Keratinocyte (primary cell): ENCODE measurements at regions not wholly inside any gene's neighbourhood (a gene's known extent, or its start where the extent isn't known, plus 50 kb on each side); places are given as distances from the start of the nearest gene placed in this dataset.

Experiments used
- DNase-seq: peaks from one replicate; pipeline ENCODE4 v3.0.0-alpha.2; 2011; ENCODE audit warnings: low read depth, missing footprints, low spot score
- FAIRE-seq: peaks from 2 replicates; lab custom pipeline; 2011; peaks lifted over from hg19 to GRCh38; lab: Jason Lieb, UNC
- H2AFZ ChIP-seq: 2 replicates; pipeline ENCODE4 v1.6.0; 2012; ENCODE audit warnings: low read length, control low read depth, inconsistent platforms; ENCODE audit not compliant: control insufficient read depth
- H3K27ac ChIP-seq: 2 replicates; pipeline ENCODE4 v1.5.1; 2011; ENCODE audit warnings: low read length; ENCODE audit not compliant: control insufficient read depth, insufficient read depth
- H3K27me3 ChIP-seq: 3 replicates; pipeline ENCODE4 v1.6.0; 2011; ENCODE audit warnings: low read length; ENCODE audit not compliant: control insufficient read depth, insufficient read depth; ENCODE audit errors: extremely low read depth
- H3K36me3 ChIP-seq, 2 experiments: 2 replicates in 1 of 2; 3 replicates in 1 of 2; pipeline ENCODE4 v1.5.1; 2011; ENCODE audit warnings: low read length in 2 of 2, mild to moderate bottlenecking in 1 of 2; ENCODE audit not compliant: control insufficient read depth in 2 of 2, insufficient read depth in 2 of 2; ENCODE audit errors: extremely low read depth in 1 of 2
- H3K4me1 ChIP-seq: 3 replicates; pipeline ENCODE4 v1.5.1; 2011; ENCODE audit warnings: low read length; ENCODE audit not compliant: control insufficient read depth, insufficient read depth; ENCODE audit errors: extremely low read depth
- H3K4me2 ChIP-seq: 3 replicates; pipeline ENCODE4 v1.6.0; 2011; ENCODE audit warnings: low read depth, low read length; ENCODE audit not compliant: control insufficient read depth, insufficient read depth; ENCODE audit errors: extremely low read depth
- H3K4me3 ChIP-seq, 3 experiments: fragments of 200-600 bp in 1 of 3; sonication (generic) in 1 of 3; 2 replicates in 2 of 3; 3 replicates in 1 of 3; pipeline ENCODE4 v1.5.1; 2011 to 2016; ENCODE audit warnings: low read length in 3 of 3, mild to moderate bottlenecking in 3 of 3, control low read depth in 2 of 3, inconsistent platforms in 1 of 3, low read depth in 1 of 3, mixed read lengths in 1 of 3, mixed run types in 1 of 3, moderate library complexity in 1 of 3; ENCODE audit not compliant: control insufficient read depth in 2 of 3, insufficient read depth in 2 of 3; ENCODE audit errors: extremely low read depth in 1 of 3
- H3K79me2 ChIP-seq: 2 replicates; pipeline ENCODE4 v1.6.0; 2012; ENCODE audit warnings: low read length; ENCODE audit not compliant: control insufficient read depth, insufficient read depth
- H3K9ac ChIP-seq: 3 replicates; pipeline ENCODE4 v1.6.0; 2011; ENCODE audit warnings: low read length; ENCODE audit not compliant: control insufficient read depth, insufficient read depth; ENCODE audit errors: extremely low read depth
- H3K9me1 ChIP-seq: 3 replicates; pipeline ENCODE4 v1.6.0; 2011; ENCODE audit warnings: low read length; ENCODE audit not compliant: control insufficient read depth, insufficient read depth; ENCODE audit errors: extremely low read depth
- H3K9me3 ChIP-seq: 2 replicates; pipeline ENCODE4 v1.5.1; 2012; ENCODE audit warnings: low read depth, low read length; ENCODE audit not compliant: control insufficient read depth
- H4K20me1 ChIP-seq: 3 replicates; pipeline ENCODE4 v1.6.0; 2011; ENCODE audit warnings: low read length; ENCODE audit not compliant: control insufficient read depth, insufficient read depth; ENCODE audit errors: extremely low read depth
- EZH2 ChIP-seq: IDR thresholded peaks from one replicate; pipeline ENCODE4 v1.6.1; 2012; ENCODE audit warnings: inconsistent platforms, mild to moderate bottlenecking, low read length, moderate library complexity
- dilution Hi-C: fragments of 300-500 bp; cut with MboI; formaldehyde crosslinking; loops from one replicate; pipeline ENCODE4 v1.7.0; 2020; ENCODE audit warnings: low sequenced_read_pairs; ENCODE audit not compliant: extremely low pct_ligation_motif_present
- TF ChIP-seq, protein P1 (sequence below), 3 experiments: IDR thresholded peaks in 1 of 3; conservative IDR thresholded peaks in 1 of 3; optimal IDR thresholded peaks in 1 of 3; 2 replicates in 2 of 3; 3 replicates in 1 of 3; pipeline versions ENCODE3 to v1.5.1; 2011; ENCODE audit warnings: low read length in 3 of 3, mild to moderate bottlenecking in 3 of 3, moderate library complexity in 2 of 3, control low read depth in 1 of 3, inconsistent platforms in 1 of 3; ENCODE audit not compliant: insufficient read depth in 2 of 3; ENCODE audit errors: extremely low read depth in 1 of 3

DNA sequence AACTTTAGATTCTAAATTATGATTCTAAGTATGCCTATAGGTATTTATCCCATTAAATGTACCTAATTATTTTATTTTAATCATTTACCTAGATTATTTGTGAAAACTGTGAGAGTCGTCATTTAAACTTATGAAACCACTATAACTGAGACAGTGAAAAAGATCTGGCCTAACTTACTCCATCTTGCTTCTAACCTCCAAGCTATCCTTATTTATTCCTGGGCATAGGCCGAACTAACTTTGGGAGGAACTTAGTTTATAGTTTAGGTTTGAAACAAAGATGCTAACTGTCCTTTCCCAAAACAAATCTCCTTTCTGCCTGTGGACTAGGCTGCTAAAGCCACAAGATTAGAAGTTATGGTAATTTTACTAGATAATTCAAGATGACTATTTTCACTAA, 79.7 kb upstream of the PPP2R5C start:
- H3K4me2 ChIP-seq: no peak overlapping the region
- H3K36me3 ChIP-seq: no peaks in the 10 kb centered on the region
- FAIRE-seq (no peak), DNase-seq (no peak)
- H3K4me3 ChIP-seq: no peak overlapping the region
- no peaks in the 10 kb centered on the region for H4K20me1 ChIP-seq
- no peaks in the 10 kb centered on the region for H3K27me3 ChIP-seq
- no peaks in the 10 kb centered on the region for H3K4me1 ChIP-seq
- H3K9me3 ChIP-seq: no peaks in the 10 kb centered on the region
- H3K27ac ChIP-seq: no peak overlapping the region
- no peak overlapping the region for H3K9ac ChIP-seq
- no peak overlapping the region for H2AFZ ChIP-seq
- dilution Hi-C loops: no loop called here
- H3K79me2 ChIP-seq: no peaks in the 10 kb centered on the region
- no peak for TF ChIP-seq EZH2
- TF ChIP-seq, protein P1, sequence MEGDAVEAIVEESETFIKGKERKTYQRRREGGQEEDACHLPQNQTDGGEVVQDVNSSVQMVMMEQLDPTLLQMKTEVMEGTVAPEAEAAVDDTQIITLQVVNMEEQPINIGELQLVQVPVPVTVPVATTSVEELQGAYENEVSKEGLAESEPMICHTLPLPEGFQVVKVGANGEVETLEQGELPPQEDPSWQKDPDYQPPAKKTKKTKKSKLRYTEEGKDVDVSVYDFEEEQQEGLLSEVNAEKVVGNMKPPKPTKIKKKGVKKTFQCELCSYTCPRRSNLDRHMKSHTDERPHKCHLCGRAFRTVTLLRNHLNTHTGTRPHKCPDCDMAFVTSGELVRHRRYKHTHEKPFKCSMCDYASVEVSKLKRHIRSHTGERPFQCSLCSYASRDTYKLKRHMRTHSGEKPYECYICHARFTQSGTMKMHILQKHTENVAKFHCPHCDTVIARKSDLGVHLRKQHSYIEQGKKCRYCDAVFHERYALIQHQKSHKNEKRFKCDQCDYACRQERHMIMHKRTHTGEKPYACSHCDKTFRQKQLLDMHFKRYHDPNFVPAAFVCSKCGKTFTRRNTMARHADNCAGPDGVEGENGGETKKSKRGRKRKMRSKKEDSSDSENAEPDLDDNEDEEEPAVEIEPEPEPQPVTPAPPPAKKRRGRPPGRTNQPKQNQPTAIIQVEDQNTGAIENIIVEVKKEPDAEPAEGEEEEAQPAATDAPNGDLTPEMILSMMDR (optimal IDR thresholded peaks at IDR 0.05 in 1 of 3, IDR thresholded peaks at IDR 0.05 in 1 of 3, conservative IDR thresholded peaks at IDR 0.05 in 1 of 3; ENCODE audit: extremely low read depth in 1 of 3, insufficient read depth in 2 of 3, low read length in 3 of 3): no peak
- no peaks in the 10 kb centered on the region for H3K9me1 ChIP-seq

DNA sequence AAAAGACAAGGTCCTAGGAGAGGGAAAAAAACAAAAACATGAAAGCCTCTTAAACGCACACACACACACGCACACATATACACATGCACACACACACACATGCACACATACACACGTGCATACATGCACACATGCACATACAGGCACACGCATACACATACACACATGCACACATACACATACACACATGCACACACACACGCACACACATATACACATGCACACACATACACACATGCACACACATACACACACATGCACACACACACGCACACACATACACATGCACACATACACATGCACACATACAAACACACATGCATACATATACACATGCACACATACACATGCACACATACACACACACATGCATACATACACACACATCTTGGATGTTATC, 78.1 kb upstream of the PPP2R5C start:
- DNase-seq (no peak), FAIRE-seq (no peak)
- H3K9me1 ChIP-seq: no peaks in the 10 kb centered on the region
- H3K9ac ChIP-seq: no peak overlapping the region
- no peaks in the 10 kb centered on the region for H3K9me3 ChIP-seq
- no peaks in the 10 kb centered on the region for H3K27me3 ChIP-seq
- H3K79me2 ChIP-seq: no peaks in the 10 kb centered on the region
- H3K4me2 ChIP-seq: no peak overlapping the region
- no peaks in the 10 kb centered on the region for H4K20me1 ChIP-seq
- no peaks in the 10 kb centered on the region for H3K4me1 ChIP-seq
- no peak overlapping the region for H3K27ac ChIP-seq
- H3K4me3 ChIP-seq: no peak overlapping the region
- TF ChIP-seq EZH2: no peak
- TF ChIP-seq, protein P1 (optimal IDR thresholded peaks at IDR 0.05 in 1 of 3, IDR thresholded peaks at IDR 0.05 in 1 of 3, conservative IDR thresholded peaks at IDR 0.05 in 1 of 3; ENCODE audit: extremely low read depth in 1 of 3, insufficient read depth in 2 of 3, low read length in 3 of 3): no peak
- dilution Hi-C loops: no loop called here
- H2AFZ ChIP-seq: no peak overlapping the region
- H3K36me3 ChIP-seq: no peaks in the 10 kb centered on the region
